Parathyroid adenoma (tissue), 2 donors: ENCODE measurements at regions not wholly inside any gene's neighbourhood (a gene's known extent, or its start where the extent isn't known, plus 50 kb on each side); places are given as distances from the start of the nearest gene placed in this dataset.

Experiments used
- H2AFZ ChIP-seq: fragments of 300-600 bp; sonication (generic); one replicate; pipeline ENCODE4 v1.7.0; 2017; ENCODE audit warnings: antibody characterized with exemption, mild to moderate bottlenecking
- H3K27ac ChIP-seq: fragments of 300-600 bp; sonication (generic); one replicate; pipeline ENCODE4 v1.7.0; 2017
- H3K27me3 ChIP-seq: fragments of 300-600 bp; sonication (generic); one replicate; pipeline ENCODE4 v1.7.0; 2017; ENCODE audit warnings: low read length; ENCODE audit not compliant: control insufficient read depth, insufficient read depth
- H3K36me3 ChIP-seq: fragments of 300-600 bp; sonication (generic); one replicate; pipeline ENCODE4 v1.7.0; 2017; ENCODE audit warnings: low read length; ENCODE audit not compliant: control insufficient read depth, insufficient read depth
- H3K4me1 ChIP-seq: fragments of 300-600 bp; sonication (generic); one replicate; pipeline ENCODE4 v1.7.0; 2017; ENCODE audit warnings: control low read depth
- H3K4me2 ChIP-seq: fragments of 300-600 bp; sonication (generic); one replicate; pipeline ENCODE4 v1.7.0; 2017; ENCODE audit warnings: low read length
- H3K4me3 ChIP-seq: fragments of 300-600 bp; sonication (generic); one replicate; pipeline ENCODE4 v1.7.0; 2017; ENCODE audit warnings: low read depth, low read length
- H3K79me2 ChIP-seq: fragments of 300-600 bp; sonication (generic); one replicate; pipeline ENCODE4 v1.7.0; 2017; ENCODE audit warnings: control low read depth
- H3K9ac ChIP-seq: fragments of 300-600 bp; sonication (generic); one replicate; pipeline ENCODE4 v1.7.0; 2017; ENCODE audit warnings: mild to moderate bottlenecking
- H3K9me3 ChIP-seq: fragments of 300-600 bp; sonication (generic); one replicate; pipeline ENCODE4 v1.7.0; 2017; ENCODE audit warnings: low read length; ENCODE audit not compliant: control insufficient read depth
- TF ChIP-seq, protein P1 (sequence below): fragments of 300-600 bp; sonication (generic); IDR thresholded peaks from one replicate; pipeline ENCODE4 v1.7.0; 2017; ENCODE audit warnings: antibody characterized with exemption, mild to moderate bottlenecking
- donor health status: primary hyperparathyroidism.

- no peaks in the 10 kb centered on the region for H3K9me3 ChIP-seq
- no peaks in the 10 kb centered on the region for H3K79me2 ChIP-seq
- H3K4me1 ChIP-seq, result no peaks in the 10 kb centered on the region
- H3K27ac ChIP-seq, result no peak overlapping the region
- H3K4me2 ChIP-seq, result no peak overlapping the region
- H3K36me3 ChIP-seq, result no peaks in the 10 kb centered on the region
- H3K27me3 ChIP-seq, result no peaks in the 10 kb centered on the region
- no peak overlapping the region for H3K4me3 ChIP-seq
- no peak overlapping the region for H2AFZ ChIP-seq
- TF ChIP-seq, protein P1, sequence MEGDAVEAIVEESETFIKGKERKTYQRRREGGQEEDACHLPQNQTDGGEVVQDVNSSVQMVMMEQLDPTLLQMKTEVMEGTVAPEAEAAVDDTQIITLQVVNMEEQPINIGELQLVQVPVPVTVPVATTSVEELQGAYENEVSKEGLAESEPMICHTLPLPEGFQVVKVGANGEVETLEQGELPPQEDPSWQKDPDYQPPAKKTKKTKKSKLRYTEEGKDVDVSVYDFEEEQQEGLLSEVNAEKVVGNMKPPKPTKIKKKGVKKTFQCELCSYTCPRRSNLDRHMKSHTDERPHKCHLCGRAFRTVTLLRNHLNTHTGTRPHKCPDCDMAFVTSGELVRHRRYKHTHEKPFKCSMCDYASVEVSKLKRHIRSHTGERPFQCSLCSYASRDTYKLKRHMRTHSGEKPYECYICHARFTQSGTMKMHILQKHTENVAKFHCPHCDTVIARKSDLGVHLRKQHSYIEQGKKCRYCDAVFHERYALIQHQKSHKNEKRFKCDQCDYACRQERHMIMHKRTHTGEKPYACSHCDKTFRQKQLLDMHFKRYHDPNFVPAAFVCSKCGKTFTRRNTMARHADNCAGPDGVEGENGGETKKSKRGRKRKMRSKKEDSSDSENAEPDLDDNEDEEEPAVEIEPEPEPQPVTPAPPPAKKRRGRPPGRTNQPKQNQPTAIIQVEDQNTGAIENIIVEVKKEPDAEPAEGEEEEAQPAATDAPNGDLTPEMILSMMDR, result no peak
- H3K9ac ChIP-seq, result no peak overlapping the region
Measured at GRCh38 chr3:137647179-137647578, 116.9 kb upstream of the SOX14 start.

DNA sequence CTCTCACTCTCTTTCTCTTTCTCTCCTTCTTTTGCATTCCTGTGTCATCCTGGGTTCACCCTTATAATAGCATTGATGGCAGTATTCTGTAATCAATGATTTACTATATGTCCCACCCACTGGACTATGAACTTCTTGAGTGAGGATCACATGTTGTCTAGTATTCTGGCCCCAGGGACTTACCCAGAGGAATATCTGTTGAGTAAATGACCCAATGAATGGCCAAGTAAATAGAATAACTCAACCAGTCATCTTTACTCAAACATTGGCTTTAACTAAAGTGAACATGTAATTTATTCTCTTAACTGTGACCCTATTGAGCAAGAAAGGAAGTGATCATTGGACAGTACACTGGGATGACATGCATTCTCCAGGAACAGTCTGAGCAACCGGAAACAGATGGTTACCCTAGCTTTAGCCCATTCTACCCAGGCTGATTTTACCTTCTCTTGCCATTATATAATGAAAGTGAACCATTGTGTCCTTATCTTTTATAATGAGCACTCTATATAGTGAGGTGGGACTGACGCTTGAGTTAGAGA, 94.5 kb upstream of the SOX14 start:
- Histone ChIP-seq H3K4me2 (no peak overlapping the region), H3K4me1 (no peaks in the 10 kb centered on the region), H3K9ac (no peak overlapping the region), H3K9me3 (no peaks in the 10 kb centered on the region), H2AFZ (no peak overlapping the region), H3K79me2 (no peaks in the 10 kb centered on the region), H3K27ac (no peak overlapping the region), H3K36me3 (no peaks in the 10 kb centered on the region), H3K27me3 (no peaks in the 10 kb centered on the region), H3K4me3 (no peak overlapping the region)
- TF ChIP-seq, protein P1, result no peak

DNA sequence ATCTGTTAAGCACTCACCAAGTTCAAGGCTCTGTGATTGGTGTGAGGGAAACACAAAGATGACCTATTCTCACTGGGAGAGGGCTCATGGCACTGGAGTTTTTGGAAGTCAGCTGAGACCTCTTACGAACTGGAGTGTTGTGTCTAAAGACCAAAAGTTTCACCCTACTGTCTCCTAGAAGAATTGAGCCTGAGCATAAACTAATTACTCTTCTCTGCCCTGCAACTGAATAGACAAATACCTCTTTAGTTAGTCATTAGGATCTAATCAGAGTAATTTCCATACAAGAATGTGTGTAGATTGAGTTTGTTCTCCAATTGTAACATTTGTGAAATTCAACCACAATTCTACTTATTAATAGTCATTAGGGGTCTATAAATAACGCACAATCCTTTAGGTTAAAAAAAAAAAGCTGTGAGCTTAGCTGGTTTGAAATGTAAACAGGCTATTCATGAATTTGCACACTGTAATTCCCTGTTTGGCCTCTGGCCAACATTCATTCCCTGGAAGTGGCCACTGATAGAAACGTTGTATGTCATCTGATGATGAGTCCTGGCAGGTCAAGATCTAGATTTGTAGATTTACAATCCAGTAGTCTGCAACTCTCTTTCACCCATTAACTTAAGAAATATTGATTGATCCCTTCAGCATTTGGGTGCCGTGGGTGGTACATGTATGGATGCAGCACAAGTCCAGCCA, 76.8 kb upstream of the SOX14 start:
- Histone ChIP-seq H3K4me1 (no peaks in the 10 kb centered on the region), H3K27me3 (no peaks in the 10 kb centered on the region), H3K27ac (no peak overlapping the region), H3K79me2 (no peaks in the 10 kb centered on the region), H2AFZ (no peak overlapping the region), H3K4me3 (no peak overlapping the region), H3K9ac (no peak overlapping the region), H3K9me3 (no peaks in the 10 kb centered on the region), H3K36me3 (no peaks in the 10 kb centered on the region), H3K4me2 (no peak overlapping the region)
- TF ChIP-seq, protein P1, result no peak

- Histone ChIP-seq H3K36me3 (no peaks in the 10 kb centered on the region), H2AFZ (no peak overlapping the region), H3K9ac (no peak overlapping the region), H3K27me3 (no peaks in the 10 kb centered on the region), H3K4me2 (no peak overlapping the region), H3K27ac (no peak overlapping the region), H3K79me2 (no peaks in the 10 kb centered on the region), H3K4me1 (no peaks in the 10 kb centered on the region), H3K9me3 (no peaks in the 10 kb centered on the region), H3K4me3 (no peak overlapping the region)
- TF ChIP-seq, protein P1, result peak; percentile 22
Measured at GRCh38 chr3:137692803-137693431, 71.2 kb upstream of the SOX14 start.
